ENCODE measurements at regions not wholly inside any gene's neighbourhood (a gene's known extent, or its start where the extent isn't known, plus 50 kb on each side); places are given as distances from the start of the nearest gene placed in this dataset.

GRCh38 chr5:121144764-121145163 is 680.7 kb downstream of the PRR16 start:
- TF ChIP-seq POLR2AphosphoS5 (IDR thresholded peaks at IDR 0.05) (no peak), CTCF (IDR thresholded peaks at IDR 0.05) (no peak), POLR2A (IDR thresholded peaks at IDR 0.05) (no peak)
